Right renal cortex interstitium (tissue), 3 donors: ENCODE measurements at regions not wholly inside any gene's neighbourhood (a gene's known extent, or its start where the extent isn't known, plus 50 kb on each side); places are given as distances from the start of the nearest gene placed in this dataset.

Experiments used
- DNase-seq, 3 donors: peaks; one replicate each; pipeline ENCODE4 v3.0.0-alpha.2; 2013; ENCODE audit warnings: low read depth in 3 of 3, low spot score in 2 of 3

DNA sequence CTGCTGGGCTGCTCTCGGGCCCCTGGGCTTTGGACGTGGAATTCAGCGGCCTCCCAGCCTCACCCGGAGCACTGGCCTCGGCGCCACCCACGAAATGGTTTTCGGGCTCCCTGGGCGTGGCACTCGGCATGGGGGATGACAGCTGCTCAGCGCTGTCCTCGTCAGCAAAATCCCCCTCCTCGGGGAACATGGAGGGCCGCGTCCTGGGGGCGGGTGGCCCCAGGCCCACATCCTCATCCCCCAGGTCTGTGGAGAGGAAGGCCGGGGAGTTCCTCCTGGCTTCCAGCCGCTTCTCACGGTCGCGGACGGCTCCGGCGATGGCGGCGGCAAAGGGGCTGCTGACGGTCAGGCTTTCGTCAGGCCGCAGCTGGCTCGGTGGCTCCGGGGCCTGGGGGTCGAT, 88.4 kb downstream of the CTTN start:
- no peak for DNase-seq

DNA sequence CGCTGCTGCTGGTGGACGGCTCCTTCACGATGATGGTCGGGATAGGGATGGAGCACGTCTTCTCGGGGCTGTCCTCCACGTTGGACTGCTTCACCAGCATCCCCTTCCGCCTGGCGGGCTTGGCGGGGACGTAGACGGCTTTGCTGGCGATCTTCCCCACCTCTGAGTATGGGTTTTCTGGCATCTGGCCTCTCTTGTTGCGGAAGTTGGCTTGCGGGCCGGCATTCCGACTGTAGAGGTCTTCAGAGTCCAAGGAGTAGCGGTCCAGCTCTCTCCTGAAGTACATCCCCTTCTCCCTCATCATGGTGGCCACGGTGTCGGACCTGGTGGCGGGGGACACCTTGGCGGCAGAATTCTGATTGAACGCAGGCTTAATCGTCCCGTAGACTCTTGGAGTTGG, 88.8 kb downstream of the CTTN start:
- no peak for DNase-seq

DNA sequence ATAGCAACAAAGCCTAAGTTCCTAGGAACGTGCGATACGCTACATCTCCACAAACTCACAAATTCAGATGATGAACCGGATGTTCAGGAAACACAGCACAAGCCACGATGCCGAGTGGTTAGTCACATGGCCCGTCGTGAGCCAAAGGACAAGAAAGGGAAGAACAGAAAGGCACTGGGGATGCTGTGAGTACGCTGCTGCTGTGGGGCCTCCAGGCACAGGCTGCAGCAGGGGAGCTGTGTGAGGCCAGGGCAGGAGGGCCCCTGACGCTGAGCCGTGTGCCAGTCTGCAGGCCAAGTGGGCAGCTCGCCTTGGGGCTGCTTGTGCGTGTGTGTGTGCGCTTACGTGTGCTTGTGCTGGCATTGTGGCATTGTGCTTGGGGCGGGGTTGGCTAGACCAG, 89.4 kb downstream of the CTTN start:
- DNase-seq: no peak

DNA sequence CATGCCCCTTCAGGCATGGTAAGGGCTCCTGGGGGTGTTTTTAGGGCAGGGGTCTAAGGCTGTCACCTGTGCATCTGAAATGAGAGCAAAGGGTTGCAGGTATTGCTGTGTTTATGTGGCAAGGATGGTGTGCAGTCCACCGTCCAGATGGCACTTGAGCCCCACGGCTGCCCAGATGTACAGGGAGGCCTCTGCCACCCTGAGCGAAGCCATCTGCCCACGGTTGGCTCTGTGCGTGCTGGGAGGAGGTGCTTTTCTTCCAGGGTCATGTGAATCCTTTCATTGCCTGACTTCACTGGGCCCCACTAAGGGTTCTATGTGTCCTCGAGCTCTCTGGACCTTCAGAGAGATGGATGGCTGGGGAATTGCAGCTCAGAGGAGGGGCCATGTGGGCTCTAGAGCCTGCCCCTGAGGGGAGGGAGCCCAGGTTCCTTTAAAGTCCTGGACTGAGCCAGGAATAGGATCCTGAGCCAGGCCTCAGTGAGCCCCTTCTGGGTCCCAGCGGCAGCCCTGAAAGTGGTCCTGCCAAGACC, 89.9 kb downstream of the CTTN start:
- no peak for DNase-seq

DNA sequence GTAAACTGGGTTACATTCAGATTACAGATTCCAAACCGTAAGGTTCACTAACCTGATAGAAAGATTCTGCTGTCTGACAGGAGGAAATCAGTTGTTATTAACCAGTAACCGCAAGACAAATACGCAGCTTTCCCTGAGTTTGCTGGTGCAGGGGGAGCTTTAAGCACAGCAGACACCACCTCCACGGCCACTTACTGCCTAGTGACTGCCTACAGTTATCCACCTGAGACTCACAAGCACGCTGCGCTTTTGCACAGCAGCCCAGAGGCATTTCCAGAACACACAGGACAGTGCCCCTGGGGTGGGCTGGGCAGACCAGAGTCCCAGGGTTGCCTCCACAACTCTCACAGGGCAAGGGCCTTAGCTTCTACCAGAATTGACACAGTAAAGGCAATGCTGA, 90.9 kb downstream of the CTTN start:
- DNase-seq: no peak

DNA sequence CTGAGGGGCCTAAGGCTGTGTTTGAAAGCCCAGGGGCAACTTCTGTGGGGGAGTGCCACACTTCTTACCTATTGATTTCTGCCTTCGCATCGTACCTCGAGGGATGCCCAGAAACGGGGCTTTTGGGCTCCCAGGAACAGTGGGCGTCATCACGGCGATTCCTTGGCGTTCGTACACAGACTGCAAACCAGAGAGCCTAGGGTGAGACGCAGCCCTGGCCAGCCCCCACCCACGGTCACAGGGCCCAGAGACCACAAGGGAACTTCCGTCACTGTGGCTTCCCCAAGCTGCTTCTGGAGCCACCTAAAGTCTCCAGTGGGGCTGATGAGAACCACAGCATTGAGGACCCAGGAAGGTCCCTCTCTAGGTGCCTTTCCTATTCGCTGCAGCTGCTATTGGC, 91.9 kb downstream of the CTTN start:
- DNase-seq: no peak

DNA sequence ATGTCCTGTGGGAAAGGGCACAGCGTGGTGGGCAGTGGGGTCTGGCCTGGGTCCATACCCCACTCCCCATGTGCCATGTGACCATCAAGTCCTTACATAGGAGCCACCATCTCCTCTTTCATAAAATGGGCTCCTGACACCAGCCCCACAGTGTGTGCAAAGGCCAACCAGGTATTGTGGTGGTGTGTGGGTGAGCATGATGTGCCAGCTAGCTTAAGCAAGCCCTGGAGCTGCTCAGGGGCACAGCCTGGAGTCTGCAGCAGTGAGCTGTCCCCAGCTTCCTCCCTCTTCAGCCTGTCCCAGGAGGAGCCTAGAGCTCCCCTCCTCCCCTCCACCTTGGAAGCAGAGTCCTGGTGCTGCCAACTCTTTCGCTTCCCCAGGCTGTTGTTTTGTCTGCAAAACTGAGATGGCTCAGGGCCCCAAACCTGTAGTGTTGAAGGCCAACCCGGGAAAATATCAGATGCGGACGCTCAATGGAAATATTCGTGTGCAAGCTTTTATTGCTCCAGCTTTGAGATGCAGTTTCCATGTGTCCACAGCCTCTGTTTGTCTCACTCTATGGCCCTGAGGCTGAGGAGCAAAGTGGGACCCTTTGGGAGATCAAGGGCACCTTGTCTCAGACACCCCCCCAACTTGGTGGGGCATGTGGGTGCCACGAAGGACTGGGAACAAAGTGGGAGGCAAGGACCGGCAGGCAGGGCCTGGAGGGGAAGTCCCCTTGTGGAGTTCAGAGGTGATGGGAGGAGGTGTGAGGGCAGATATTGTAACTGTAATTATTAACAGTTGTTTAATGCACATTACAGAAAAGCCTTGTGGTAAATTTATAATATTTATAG, 92.6 kb downstream of the CTTN start:
- DNase-seq: no peak

DNA sequence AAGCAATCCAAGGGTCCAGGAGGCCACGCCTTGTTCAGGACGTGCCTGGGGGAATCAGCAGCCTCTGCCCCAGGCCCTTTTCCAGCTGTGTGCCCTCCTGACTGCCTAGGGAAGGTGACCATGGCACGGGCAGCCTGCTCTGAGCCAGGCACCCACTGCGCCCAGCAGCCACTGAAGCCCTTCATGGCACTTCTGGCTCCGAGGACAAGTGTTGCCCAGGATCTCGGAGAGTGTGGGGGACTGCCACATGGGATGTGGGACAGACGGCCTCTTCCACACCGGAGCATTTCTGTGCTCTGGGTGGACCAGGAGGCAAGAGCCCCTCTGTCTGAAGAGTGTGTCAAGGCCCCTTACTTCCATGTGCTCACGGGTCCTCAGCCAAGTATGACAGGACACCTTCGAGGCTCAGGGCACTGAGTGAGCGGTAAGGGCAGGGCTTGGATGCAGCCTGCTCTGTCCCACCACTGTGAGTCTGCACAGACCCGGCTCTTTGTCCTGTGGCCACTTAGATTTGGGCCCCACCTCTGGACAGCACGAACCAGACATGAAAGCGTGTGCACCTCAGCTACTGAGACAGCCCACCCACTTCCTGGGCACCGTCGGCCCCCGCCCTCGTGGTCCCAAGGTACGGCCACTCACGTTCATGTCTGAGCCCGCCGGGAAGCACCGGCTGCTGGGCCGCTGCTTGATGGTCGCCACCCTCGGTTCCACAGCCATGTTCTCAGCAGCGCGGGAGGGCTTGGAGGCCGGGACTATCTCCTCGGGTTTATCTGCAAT, 93.6 kb downstream of the CTTN start:
- no peak for DNase-seq

DNA sequence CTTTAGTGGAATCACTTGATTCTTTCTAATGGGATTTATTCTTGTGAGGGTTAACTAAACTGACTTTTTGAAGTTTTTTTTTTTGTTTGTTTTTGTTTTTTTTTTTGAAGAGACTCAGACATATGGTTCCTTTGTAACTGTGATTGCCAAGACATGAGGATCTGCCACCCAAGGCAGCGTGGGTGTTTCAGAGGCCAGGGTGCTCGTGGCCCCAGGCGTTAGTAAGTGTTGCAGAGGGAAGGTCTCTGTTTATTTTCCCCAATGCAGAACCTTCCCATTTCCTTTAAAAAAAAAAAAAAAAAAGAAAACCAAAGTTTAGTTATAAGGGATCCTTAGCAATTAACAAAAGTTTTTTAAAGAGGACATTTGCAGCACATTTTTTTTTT, 94.8 kb downstream of the CTTN start:
- no peak for DNase-seq

DNA sequence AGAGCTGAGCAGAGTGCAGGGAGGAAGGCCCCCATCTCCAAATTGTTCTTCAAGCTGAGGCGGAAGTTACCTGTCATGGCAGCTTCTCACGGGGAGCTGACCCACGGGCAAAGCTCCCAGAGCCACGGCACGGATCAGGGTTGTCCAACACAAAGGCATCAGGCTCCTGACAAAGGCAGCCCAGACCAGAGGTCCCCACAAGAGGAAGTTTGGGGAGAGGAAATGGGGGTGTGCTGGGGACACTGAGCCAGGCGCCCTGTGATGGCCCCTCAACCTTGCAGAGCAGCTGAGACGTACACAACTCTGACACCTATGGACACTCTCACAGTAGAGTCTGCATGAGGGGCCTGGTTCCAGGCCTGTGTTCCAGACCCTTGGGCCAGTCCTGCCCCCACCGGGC, 95.6 kb downstream of the CTTN start:
- no peak for DNase-seq

DNA sequence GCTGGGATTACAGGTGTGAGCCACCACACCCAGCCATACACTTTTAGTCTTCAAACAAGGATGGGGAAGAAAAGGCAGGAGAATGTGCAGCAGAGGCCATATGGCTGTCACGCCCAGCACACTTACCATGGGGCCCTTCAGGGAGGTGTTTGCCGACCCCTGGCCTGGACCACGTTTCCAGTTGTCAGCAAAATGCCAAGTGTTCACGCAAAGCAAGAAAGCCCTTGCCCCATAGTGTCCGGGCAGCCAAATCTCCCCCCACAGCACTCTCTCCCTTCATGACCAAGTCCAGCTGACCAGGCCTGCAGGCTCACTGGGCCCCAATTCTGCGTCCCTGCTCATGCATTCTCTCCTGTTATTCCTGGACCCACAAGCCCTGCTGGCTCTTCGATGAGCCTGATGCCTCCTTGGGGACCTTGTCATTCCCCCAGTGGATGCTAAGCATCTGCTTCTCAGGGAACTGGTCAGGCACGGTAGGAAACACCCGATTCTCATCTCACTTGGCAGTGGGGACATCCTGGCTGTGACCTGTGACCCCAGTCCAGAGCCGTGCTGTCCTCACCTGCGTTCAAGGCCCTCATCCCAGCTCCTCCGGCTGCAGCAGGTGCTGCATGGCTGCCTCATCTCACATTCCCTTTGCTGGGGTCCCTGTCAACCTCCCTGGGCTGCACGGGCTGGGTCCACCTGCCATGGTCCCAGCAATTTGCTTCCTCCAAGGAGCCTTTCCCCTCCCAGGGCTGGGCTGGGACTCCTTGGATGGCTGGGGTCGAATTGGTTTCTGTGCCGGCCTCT, 96.4 kb downstream of the CTTN start:
- no peak for DNase-seq

DNA sequence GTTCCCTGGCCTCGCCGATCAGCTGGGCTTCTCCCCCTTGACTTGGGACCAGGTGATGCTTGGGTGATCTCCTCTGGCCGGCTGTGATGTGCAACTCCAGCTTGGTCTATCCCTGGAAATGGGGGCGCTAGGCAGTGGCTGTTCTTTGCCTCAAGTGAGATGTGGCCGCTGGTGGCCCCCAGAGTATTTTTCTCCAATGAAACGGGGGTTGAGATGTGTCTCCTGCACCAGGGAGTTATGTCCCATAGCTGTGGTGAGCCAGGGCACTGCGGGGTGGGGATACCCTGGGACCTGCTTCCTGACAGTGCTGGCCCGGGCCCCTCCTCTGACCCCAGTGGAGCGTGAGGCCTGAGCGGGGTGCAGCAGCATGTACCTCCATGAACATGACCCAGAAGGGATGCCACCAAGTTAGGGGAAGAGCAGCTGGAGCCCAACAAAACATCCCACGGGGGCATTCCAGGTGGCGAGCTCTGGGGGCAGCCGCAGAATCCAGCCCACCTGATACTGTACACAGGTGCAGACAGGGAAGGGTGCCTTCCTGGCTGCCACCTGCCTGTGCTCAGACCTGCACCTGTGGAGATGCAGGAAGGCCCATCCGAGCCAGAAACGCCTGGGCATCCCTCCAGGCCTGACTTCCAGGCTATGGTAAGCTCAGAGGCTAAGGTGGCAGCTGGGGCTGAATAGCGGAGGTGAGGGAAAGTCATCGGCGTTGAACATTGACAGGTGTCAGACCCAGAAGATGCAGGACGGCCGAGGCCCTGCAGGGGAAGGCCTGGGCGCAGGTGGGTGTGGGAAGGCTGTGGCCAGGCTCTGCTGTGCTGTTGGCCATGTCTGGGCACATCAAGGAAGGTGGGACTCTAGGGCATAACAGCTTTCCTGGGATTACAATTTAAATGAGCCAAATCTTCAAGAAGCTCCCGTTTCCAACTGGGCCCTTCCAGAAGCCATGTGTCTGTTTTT, 97.3 kb downstream of the CTTN start:
- no peak for DNase-seq

DNA sequence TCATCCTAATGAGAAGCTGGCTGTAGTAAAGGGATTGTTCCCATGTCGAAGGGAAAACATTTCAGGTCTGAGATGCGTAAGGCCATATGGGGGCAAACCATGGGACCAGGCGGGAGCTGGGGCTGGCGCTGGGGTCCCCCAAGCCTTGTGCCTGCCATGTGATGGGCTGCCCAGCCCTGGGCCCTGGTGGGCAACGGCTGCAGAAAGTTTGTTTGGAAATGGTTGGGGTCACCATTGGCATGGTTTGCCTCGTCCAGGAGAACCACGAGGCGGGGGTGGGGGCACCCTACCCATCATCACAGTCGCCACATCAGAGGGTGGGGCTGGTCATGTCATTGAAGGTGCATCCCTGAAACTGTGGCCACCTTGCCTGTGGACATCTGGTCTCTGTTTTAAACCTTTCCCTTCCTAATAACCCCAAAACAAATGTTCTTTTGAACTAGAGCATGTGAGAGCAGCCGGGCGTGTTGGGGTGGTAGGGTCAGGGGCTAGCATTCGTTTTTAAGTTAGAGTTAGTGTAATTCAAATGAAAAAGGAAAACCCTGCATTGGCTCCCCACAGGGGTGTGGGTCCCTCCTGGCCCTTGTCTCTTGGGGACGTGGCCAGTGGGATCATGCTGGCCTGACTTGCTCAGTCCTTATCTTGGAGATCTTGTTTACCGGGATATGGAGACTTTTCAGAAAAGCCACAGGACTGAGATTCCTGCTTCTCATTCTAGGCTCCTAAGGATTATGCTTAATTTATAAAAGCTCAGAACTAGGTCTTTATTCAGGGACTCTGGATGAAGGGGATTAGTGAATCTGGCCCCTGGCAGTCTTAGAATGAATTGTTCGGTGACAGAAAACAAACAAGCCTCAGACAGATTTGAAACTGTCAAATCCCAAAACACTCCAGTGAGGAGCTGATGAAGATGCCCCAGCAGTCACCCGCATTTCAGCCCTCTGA, 98.5 kb downstream of the CTTN start:
- DNase-seq: no peak

DNA sequence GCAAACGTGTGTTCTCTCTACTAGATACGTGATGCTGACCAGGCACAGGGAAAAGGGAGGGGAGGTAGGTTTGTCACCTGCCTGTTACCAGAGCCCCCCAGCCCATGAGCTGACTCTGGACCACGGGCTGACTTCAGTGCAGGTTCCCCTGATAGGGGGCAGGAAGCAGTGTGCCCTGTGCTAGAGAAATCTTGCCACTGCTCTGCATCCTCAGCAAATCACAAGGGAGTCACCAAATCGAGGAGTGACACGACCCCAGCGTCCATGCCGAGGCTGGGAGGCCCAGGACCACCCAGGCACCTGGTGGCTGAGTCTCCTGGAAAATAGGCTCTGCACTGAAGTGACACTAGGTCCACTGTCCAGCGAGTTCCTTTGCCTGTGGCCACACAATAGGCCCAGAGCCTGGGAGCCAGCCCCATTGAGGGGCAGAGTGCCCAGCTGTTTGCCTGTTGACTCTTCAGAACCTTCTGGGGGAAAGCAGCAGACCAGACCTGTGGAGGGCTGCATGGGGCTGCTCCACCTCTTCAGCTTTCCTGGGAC, 99.3 kb downstream of the CTTN start:
- no peak for DNase-seq

DNA sequence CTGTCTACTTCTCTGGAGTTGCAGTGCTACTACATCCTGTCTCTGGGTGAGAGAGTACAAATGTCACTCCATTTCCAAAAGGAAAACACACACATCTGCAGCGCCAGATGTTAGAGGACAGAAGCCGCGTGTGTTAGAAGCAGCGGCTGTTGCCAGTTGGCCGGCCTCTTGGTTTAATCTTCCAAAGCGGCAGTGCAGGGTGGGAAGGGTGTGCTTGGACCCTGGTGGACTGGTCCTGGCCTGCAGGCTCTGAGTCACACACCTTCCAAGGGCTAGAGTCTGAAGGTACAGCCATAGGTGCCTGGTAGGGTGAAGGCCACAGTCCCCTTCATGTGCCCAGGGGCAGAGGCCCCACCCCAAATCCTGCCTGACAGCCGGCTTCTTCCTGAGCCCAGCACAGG, 99.8 kb downstream of the CTTN start:
- no peak for DNase-seq

DNA sequence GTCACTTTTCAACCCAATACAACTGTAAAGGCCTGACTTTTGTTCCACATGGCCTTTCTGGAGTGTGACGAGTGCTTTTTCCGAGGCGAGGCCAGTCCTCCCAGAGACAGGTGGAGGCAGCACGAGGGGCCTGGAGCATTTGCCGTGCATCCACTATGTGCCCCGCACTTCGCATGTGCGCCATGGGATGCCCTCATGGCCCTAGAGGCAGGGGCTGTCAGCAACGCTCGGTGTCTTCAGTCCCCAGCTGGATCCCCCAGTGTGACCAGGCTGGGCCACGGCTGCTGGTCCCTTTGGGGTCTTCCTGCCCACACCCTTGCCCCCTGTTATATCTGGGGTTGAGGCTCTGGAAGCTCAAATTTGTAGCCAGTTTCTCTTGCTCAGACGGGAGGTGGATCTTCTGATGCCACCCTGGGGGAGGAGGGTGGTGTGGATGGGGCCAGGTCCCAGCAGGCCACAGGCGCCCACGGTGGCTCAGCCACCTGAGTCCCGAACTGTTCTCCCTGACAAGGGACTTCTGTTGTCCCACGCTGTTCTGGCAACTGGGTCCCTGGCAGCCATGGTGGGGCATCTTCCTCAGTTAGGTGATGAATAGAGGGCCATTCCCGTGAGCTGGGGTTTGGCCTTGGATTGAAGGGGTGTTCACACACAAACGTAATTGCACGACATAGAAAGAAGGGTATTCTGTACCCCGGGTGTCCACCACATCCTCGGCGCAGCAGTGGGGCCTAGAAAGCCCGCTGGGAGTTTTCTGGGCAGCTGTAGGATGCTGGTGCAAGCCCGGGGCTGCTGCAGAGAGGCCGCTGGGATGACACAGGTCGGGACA, 100.9 kb downstream of the CTTN start:
- no peak for DNase-seq

DNA sequence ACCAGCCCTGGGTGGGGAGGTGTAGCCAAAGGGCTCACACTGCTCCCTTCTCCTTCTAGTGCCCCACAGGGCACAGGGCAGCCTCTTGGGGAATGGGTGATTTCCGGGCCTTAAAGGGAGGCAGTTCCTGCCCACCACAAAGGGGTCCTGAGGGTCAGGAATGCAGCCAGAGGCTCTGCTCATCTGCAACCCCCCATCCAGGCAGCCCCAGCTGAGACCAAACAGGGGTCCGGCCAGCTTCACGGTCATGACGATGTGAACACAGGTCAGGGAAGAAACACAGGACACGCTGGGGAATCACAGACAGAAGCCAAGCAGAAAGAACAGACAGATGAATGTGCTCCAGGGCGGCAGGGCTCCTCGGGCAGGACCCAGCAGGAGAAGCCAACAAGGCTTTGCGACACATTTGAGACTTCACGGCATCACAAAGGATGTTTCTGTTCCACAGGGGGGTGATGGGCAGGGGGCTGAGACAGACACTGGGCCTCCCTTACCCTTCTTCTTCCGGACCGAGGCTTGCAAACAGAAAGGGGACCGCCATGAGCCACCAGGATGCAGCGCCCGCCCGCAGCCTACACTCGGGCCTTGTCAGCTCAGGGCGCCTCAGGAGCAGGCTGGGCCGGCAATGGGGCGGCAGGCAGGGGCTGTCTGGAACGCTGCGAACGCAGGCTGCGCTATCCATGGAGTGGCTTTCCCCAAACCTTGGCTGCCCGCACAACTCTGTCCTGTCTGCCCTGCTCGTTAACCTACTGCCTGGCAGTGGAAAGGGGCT, 101.9 kb downstream of the CTTN start:
- DNase-seq: no peak
